Fibroblast of skin of abdomen (primary cell): ENCODE measurements at regions not wholly inside any gene's neighbourhood (a gene's known extent, or its start where the extent isn't known, plus 50 kb on each side); places are given as distances from the start of the nearest gene placed in this dataset.
"Not testable (repeated sequence)": the region's sequence is repeated elsewhere in the genome, so short reads cannot be mapped to it uniquely, and the experiment has no call there.

Experiments
- DNase-seq: peaks from one replicate; pipeline ENCODE4 v3.0.0-alpha.2; 2013

DNA sequence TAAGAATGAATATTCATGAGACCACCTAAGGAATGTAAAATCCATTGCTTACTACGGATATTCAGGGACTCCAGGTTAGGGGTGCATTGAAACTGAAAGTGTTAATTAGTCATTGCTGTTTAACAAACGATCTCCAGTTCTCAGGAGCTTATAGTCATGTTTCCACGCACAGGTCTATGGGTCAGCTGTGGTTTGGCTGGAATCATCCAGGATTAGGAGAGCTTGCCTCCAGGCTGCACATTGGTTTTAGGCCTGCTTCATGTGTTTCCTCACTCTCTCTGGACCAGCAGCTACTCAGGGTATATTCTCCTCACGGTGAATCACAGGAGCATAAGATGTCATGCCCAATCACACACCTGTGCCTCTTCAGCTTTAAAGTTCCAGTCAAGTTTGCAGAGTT lies 98.9 kb downstream of the ATXN3L start:
- peak; percentile 54 for DNase-seq

DNA sequence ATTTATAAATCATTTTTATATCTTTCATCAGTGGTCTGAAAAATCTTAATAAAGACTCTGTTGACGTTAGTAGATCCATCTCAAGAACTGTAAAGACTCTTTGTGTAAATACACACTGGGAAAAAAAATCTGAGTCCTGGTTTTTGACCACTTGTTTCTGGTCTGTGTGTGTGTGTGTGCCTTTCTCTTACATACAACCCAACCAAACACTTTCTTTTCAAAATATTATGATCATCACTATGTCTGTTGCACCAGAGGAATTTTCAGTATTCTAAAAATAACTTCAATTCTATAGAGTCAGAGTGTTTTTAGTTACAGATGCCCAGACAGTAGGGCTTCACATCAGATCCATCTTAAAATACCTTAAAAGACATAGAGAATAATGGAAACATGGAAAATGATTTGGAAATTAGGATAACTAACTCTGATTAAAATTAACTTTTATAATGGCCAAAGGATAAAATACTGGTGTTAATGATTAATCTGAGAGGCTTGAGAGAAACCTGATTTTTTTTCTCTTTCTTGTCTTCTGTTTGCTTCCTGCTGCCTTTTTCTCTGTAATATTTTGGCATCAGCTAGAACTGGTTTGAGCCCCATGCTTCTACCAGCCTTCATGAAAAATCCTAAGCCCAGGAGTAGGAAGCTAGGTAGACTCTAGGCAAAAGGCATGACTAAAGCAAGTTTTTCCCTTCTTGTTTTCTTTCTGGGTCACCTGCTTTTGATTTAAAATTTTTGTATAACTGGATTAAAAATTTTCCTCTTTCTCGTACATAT lies 99.7 kb downstream of the ATXN3L start:
- DNase-seq: peak; percentile 40

- DNase-seq: no peak
Measured at GRCh38 chrX:13218758-13219157, 101.1 kb downstream of the ATXN3L start.

DNA sequence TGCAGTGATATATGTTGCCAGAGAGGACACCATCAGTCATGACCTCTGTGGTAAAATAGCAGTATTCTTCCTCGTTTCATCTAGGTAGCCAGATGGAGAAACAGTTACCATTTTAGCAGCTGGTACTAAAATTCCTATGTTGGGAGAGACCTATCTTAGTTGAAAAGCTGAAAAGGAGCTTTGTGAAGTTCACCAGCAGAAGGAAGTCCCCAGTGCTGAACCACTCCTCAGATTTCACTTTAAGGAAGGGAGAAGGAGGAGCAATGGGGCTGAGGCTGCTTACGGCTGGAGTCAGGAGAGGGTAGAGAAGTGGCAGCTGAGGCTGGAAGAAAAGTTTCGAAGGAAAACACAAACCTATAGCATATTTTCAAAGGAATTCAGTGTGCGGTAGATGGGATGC lies 103.7 kb downstream of the ATXN3L start:
- DNase-seq: no peak

DNA sequence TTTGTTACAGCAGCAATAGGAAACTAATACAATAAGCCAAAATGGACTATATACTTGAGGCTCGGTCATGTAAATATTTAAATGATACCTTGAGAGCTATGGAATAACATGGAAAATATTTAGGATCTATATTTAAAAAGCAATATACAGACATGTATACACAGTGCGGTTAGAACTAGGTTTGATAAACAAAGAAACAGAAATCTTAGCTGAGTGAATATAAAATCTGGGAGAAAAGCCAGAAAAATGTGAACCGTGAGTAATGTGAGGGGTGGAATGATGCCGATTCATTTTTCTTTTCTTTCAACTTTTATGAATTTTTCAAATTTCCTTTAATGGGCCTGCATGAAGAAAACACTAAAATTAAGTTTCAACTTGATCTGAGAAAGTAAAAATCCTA lies 104.1 kb downstream of the ATXN3L start:
- DNase-seq: no peak

GRCh38 chrX:13212191-13212651 lies 107.6 kb downstream of the ATXN3L start:
- DNase-seq: no peak

- not testable (repeated sequence) for DNase-seq
Measured at GRCh38 chrX:13210142-13210541, 109.7 kb downstream of the ATXN3L start.

DNA sequence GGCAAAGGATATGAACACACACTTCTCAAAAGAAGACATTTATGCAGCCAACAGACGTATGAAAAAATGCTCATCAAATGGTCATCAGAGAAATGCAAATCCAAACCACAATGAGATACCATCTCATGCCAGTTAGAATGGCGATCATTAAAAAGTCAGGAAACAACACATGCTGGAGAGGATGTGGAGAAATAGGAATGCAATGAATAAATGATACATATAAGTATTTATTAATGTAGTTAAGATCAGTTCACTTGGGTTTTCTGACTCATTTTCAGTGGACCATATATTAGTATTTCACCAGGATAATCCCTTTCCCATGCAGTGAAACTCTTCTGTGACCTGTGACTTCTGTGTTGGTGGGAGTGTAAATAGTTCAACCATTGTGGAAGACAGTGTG lies 110.1 kb downstream of the ATXN3L start:
- not testable (repeated sequence) for DNase-seq

GRCh38 chrX:13208281-13208935 lies 111.4 kb downstream of the ATXN3L start:
- no peak for DNase-seq

DNA sequence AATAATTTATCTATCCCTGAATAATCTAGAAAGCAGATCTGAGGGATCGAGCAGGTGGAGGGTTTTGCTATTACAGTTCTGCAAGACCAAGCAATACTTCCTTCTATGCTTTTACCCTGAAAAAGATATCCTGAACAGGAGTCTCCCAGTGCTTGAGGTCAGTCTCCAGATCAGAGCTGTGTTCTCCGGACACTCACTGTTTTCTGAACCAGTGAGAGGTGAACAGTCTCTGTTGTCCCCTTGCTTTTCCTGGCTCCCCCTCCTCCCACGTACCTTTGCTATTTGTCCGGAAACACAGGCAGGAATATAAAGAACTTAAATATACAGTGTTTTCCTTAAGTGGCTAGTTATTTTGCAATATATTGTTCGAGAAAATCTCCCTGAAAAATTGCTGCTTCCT lies 116.6 kb downstream of the ATXN3L start:
- DNase-seq: no peak

- DNase-seq: no peak
Measured at GRCh38 chrX:13201605-13202219, 118.1 kb downstream of the ATXN3L start.

GRCh38 chrX:13200398-13200797 lies 119.5 kb downstream of the ATXN3L start:
- no peak for DNase-seq

GRCh38 chrX:13198762-13199064 lies 121.1 kb downstream of the ATXN3L start:
- DNase-seq: no peak

GRCh38 chrX:13198056-13198761 lies 121.6 kb downstream of the ATXN3L start:
- DNase-seq: no peak

GRCh38 chrX:13196782-13197181 lies 123.1 kb downstream of the ATXN3L start:
- DNase-seq: no peak

DNA sequence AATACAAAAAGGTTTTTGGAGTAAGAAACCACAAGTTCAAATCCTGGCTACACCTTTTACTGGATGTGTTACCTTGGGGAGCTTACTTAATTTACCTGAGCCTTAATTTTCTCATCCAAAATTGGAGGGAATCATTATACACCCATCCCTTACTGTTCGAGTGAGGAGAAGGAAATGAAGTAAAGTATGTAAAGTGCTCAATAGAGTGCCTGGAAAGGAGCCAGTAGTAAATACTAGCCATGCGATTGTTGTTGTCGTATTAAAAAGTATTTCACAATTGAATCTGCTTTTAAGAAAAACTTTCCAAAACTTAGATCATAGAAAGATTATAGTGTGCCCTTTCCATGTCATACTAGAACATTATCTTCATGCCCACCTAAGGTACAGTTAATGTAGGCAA lies 124.5 kb downstream of the ATXN3L start:
- no peak for DNase-seq

DNA sequence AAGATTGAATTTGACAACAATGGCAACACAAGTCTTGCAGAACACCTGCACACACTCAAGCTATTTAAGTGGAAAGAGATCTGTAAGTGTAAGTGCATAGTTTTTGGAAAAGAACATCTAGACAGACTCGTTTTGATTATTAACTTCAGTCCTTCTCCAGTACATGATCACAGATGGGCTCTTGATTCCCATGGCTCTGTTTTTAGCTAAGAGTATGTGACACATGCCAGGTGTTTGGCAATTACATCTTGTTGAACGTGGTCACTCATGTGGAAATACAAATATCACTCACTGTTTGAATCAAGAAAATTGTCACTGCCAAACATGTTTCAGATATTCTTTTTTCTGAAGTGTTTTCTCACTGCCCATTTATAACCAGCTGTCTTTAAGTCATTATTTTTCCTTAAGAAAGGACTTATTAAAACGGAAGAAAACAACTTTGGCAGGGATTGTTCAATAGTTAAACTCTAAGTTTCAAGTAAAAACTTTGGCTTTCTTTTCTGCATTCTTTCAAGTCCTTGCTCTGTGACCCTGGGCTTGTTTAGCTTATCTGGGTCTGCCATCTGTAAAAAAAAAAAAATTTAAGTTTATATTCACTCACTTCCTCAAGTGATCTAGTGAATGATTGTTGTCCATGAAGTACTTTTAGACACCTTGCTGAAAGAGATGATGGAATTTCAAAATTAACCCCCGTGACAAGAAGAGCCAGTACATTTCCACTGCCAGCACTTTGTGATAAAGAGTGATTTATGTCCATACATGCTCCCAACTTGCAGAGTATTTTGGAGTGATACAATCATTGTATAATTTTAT lies 125.4 kb downstream of the ATXN3L start:
- DNase-seq: peak; percentile 3

- no peak for DNase-seq
Measured at GRCh38 chrX:13190051-13190450, 129.8 kb downstream of the ATXN3L start.

DNA sequence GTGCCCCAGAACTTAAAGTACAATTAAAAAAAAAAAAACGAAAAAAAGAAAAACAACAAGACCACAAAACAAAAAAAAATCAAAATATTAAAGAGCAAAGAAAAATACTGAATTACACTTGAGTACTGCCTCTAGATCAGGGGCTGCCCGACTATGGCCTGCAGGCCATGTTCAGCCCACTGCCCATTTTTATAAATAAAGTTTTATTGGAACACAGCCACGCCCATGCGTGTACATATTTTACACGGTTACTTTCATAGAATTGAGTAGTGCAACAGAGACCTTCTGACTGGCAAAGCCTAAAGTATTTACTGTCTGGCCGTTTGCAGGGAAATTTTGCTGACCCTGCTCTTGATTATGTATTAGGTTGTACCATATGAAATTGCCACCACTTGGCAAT lies 130.5 kb downstream of the ATXN3L start:
- no peak for DNase-seq

GRCh38 chrX:13188731-13189309 lies 131.0 kb downstream of the ATXN3L start:
- DNase-seq: peak; percentile 10

- not testable (repeated sequence) for DNase-seq
Measured at GRCh38 chrX:13186643-13187042, 133.2 kb downstream of the ATXN3L start.

- DNase-seq: peak; percentile 46
Measured at GRCh38 chrX:13180807-13181206, 136.4 kb upstream of the FAM9C start.
